CD8-positive, alpha-beta memory T cell (primary cell): ENCODE measurements at regions not wholly inside any gene's neighbourhood (a gene's known extent, or its start where the extent isn't known, plus 50 kb on each side); places are given as distances from the start of the nearest gene placed in this dataset.

Experiments
- CTCF ChIA-PET: fragments of 350-600 bp; sonication (Branson Sonifier 250); formaldehyde crosslinking; loops from one replicate; lab custom pipeline; 2021; ENCODE audit warnings: antibody characterized with exemption; lab: Charles Lee
- POLR2A ChIA-PET: fragments of 350-600 bp; sonication (Branson Sonifier 250); formaldehyde crosslinking; loops from one replicate; lab custom pipeline; 2021; ENCODE audit warnings: antibody characterized with exemption; lab: Charles Lee
- DNase-seq, 5 donors: peaks; one replicate each; pipeline versions ENCODE4 v3.0.0 to v3.0.0-alpha.2; 2020 to 2022; ENCODE audit warnings: mixed read lengths in 1 of 5
- H3K27ac ChIP-seq: one replicate; pipeline ENCODE4 v1.7.0; 2013; ENCODE audit warnings: low read depth, mild to moderate bottlenecking, low read length, moderate library complexity
- H3K27me3 ChIP-seq: 2 replicates; pipeline ENCODE4 v1.7.0; 2013; ENCODE audit warnings: low read length, mild to moderate bottlenecking; ENCODE audit not compliant: insufficient read depth, poor library complexity, severe bottlenecking
- H3K36me3 ChIP-seq: 2 replicates; pipeline ENCODE4 v1.7.0; 2013; ENCODE audit warnings: mild to moderate bottlenecking, low read length, moderate library complexity; ENCODE audit not compliant: insufficient read depth
- H3K4me1 ChIP-seq: 2 replicates; pipeline ENCODE4 v1.7.0; 2013; ENCODE audit warnings: mild to moderate bottlenecking, low read length, moderate library complexity; ENCODE audit not compliant: insufficient read depth
- H3K4me3 ChIP-seq: 2 replicates; pipeline ENCODE4 v1.7.0; 2013; ENCODE audit warnings: mild to moderate bottlenecking, low read length
- H3K9me3 ChIP-seq: 2 replicates; pipeline ENCODE4 v1.7.0; 2013; ENCODE audit warnings: mild to moderate bottlenecking, low read length
- H3K27ac Mint-ChIP-seq, 8 donors: one replicate each; pipeline ENCODE4 v1.8.0; 2020 to 2021; ENCODE audit warnings: mixed read lengths in 8 of 8, mild to moderate bottlenecking in 6 of 8, inconsistent platforms in 3 of 8, moderate library complexity in 3 of 8
- H3K27me3 Mint-ChIP-seq, 2 donors: one replicate each; pipeline ENCODE4 v1.8.0; 2020 to 2021; ENCODE audit warnings: mixed read lengths in 2 of 2, mild to moderate bottlenecking in 1 of 2, moderate library complexity in 1 of 2
- H3K36me3 Mint-ChIP-seq, 3 donors: one replicate each; pipeline ENCODE4 v1.8.0; 2020 to 2021; ENCODE audit warnings: mixed read lengths in 3 of 3, inconsistent platforms in 1 of 3, mild to moderate bottlenecking in 1 of 3
- H3K4me1 Mint-ChIP-seq, 3 donors: one replicate each; pipeline ENCODE4 v1.8.0; 2020 to 2021; ENCODE audit warnings: mixed read lengths in 3 of 3, inconsistent platforms in 1 of 3, mild to moderate bottlenecking in 1 of 3
- H3K4me3 Mint-ChIP-seq, 7 donors: one replicate each; pipeline ENCODE4 v1.8.0; 2020 to 2021; ENCODE audit warnings: mixed read lengths in 7 of 7, mild to moderate bottlenecking in 6 of 7, moderate library complexity in 4 of 7, inconsistent platforms in 2 of 7
- H3K9me3 Mint-ChIP-seq, 5 donors: one replicate each; pipeline ENCODE4 v1.8.0; 2020 to 2022; ENCODE audit warnings: mixed read lengths in 5 of 5, mild to moderate bottlenecking in 3 of 5, moderate library complexity in 2 of 5, inconsistent platforms in 1 of 5

GRCh38 chr2:145159676-145160075 lies 639.8 kb upstream of the ZEB2 start:
- CTCF ChIA-PET, result no interaction called here

GRCh38 chr2:145157741-145158591 lies 638.0 kb upstream of the ZEB2 start:
- H3K4me3 Mint-ChIP-seq, result no peak overlapping the region
- H3K36me3 ChIP-seq, result no peaks in the 10 kb centered on the region
- H3K36me3 Mint-ChIP-seq, result no peaks in the 10 kb centered on the region
- H3K27ac ChIP-seq, result no peak overlapping the region
- no peak overlapping the region for H3K27ac Mint-ChIP-seq
- no peaks in the 10 kb centered on the region for H3K27me3 ChIP-seq
- H3K9me3 ChIP-seq, result no peaks in the 10 kb centered on the region
- no peaks in the 10 kb centered on the region for H3K4me1 Mint-ChIP-seq
- no peak for DNase-seq
- H3K27me3 Mint-ChIP-seq, result peaks cover 4% of the 10 kb centered on the region in 2 donors
- H3K4me1 ChIP-seq, result no peaks in the 10 kb centered on the region
- ChIA-PET POLR2A (no interaction called here), CTCF (no interaction called here)
- no peak overlapping the region for H3K4me3 ChIP-seq
- H3K9me3 Mint-ChIP-seq, result peaks cover 1 to 5% (median 4%) of the 10 kb centered on the region in 5 donors

More at GRCh38 chr2:145159676-145160075, 639.8 kb upstream of the ZEB2 start:
- H3K9me3 Mint-ChIP-seq, result no peaks in the 10 kb centered on the region
- H3K36me3 ChIP-seq, result no peaks in the 10 kb centered on the region
- POLR2A ChIA-PET, result no interaction called here
- DNase-seq, result no peak
- no peak overlapping the region for H3K27ac Mint-ChIP-seq
- no peaks in the 10 kb centered on the region for H3K9me3 ChIP-seq
- peaks cover 4% of the 10 kb centered on the region in 2 donors for H3K27me3 Mint-ChIP-seq
- no peak overlapping the region for H3K4me3 ChIP-seq
- H3K27me3 ChIP-seq, result no peaks in the 10 kb centered on the region
- no peaks in the 10 kb centered on the region for H3K36me3 Mint-ChIP-seq
- H3K4me1 Mint-ChIP-seq, result no peaks in the 10 kb centered on the region
- H3K4me1 ChIP-seq, result no peaks in the 10 kb centered on the region
- H3K27ac ChIP-seq, result no peak overlapping the region
- no peak overlapping the region for H3K4me3 Mint-ChIP-seq

GRCh38 chr2:145157036-145157675 lies 637.2 kb upstream of the ZEB2 start:
- Histone ChIP-seq H3K9me3 (no peaks in the 10 kb centered on the region), H3K27ac (no peak overlapping the region), H3K4me1 (no peaks in the 10 kb centered on the region), H3K4me3 (no peak overlapping the region), H3K27me3 (no peaks in the 10 kb centered on the region), H3K36me3 (no peaks in the 10 kb centered on the region)
- peaks cover 5 to 8% (median 6%) of the 10 kb centered on the region in 5 donors for H3K9me3 Mint-ChIP-seq
- H3K27me3 Mint-ChIP-seq, result peaks cover under 1 to 4% of the 10 kb centered on the region in 2 donors
- H3K4me1 Mint-ChIP-seq, result no peaks in the 10 kb centered on the region
- H3K27ac Mint-ChIP-seq, result no peak overlapping the region
- no peak overlapping the region for H3K4me3 Mint-ChIP-seq
- POLR2A ChIA-PET, result no interaction called here
- no peak for DNase-seq
- H3K36me3 Mint-ChIP-seq, result no peaks in the 10 kb centered on the region
- CTCF ChIA-PET, result no interaction called here

- no peak for DNase-seq
- no peaks in the 10 kb centered on the region for H3K36me3 Mint-ChIP-seq
- CTCF ChIA-PET, result no interaction called here
- no peaks in the 10 kb centered on the region for H3K4me1 ChIP-seq
- H3K4me3 Mint-ChIP-seq, result no peak overlapping the region
- H3K9me3 Mint-ChIP-seq, result peaks cover 5 to 11% (median 7%) of the 10 kb centered on the region in 5 donors
- no peak overlapping the region for H3K4me3 ChIP-seq
- peaks cover 0 to 4% of the 10 kb centered on the region in 2 donors for H3K27me3 Mint-ChIP-seq
- no peak overlapping the region for H3K27ac ChIP-seq
- H3K9me3 ChIP-seq, result no peaks in the 10 kb centered on the region
- H3K27ac Mint-ChIP-seq, result peak overlapping the region in 1 of 8 donors; percentile 11
- POLR2A ChIA-PET, result no interaction called here
- H3K4me1 Mint-ChIP-seq, result no peaks in the 10 kb centered on the region
- no peaks in the 10 kb centered on the region for H3K36me3 ChIP-seq
- no peaks in the 10 kb centered on the region for H3K27me3 ChIP-seq
Observed at GRCh38 chr2:145156199-145156598, 636.3 kb upstream of the ZEB2 start.

- ChIA-PET POLR2A (no interaction called here), CTCF (no interaction called here)
- DNase-seq, result no peak
- Histone ChIP-seq H3K9me3 (no peaks in the 10 kb centered on the region), H3K4me3 (no peak overlapping the region), H3K4me1 (no peaks in the 10 kb centered on the region), H3K27ac (no peak overlapping the region), H3K27me3 (no peaks in the 10 kb centered on the region), H3K36me3 (no peaks in the 10 kb centered on the region)
- Mint-ChIP-seq H3K27me3 (peaks cover 0 to 4% of the 10 kb centered on the region in 2 donors), H3K27ac (no peak overlapping the region), H3K4me3 (no peak overlapping the region), H3K4me1 (no peaks in the 10 kb centered on the region), H3K9me3 (peaks cover 5 to 11% (median 7%) of the 10 kb centered on the region in 5 donors), H3K36me3 (no peaks in the 10 kb centered on the region)
Observed at GRCh38 chr2:145155196-145155595, 635.3 kb upstream of the ZEB2 start.

GRCh38 chr2:145154731-145155130 lies 634.8 kb upstream of the ZEB2 start:
- POLR2A ChIA-PET, result no interaction called here
- CTCF ChIA-PET, result no interaction called here
- peaks cover under 1% of the 10 kb centered on the region in 2 donors for H3K27me3 Mint-ChIP-seq

GRCh38 chr2:145146691-145147090 lies 626.8 kb upstream of the ZEB2 start:
- Mint-ChIP-seq H3K27ac (no peak overlapping the region), H3K27me3 (peaks cover 0 to 2% of the 10 kb centered on the region in 2 donors), H3K9me3 (peaks cover 0 to 3% (median 0%) of the 10 kb centered on the region in 5 donors), H3K4me1 (no peaks in the 10 kb centered on the region), H3K36me3 (no peaks in the 10 kb centered on the region), H3K4me3 (no peak overlapping the region)
- ChIA-PET CTCF (no interaction called here), POLR2A (no interaction called here)
- Histone ChIP-seq H3K27me3 (no peaks in the 10 kb centered on the region), H3K27ac (no peak overlapping the region), H3K36me3 (no peaks in the 10 kb centered on the region), H3K4me3 (no peak overlapping the region), H3K9me3 (no peaks in the 10 kb centered on the region), H3K4me1 (no peaks in the 10 kb centered on the region)
- DNase-seq, result no peak

More at GRCh38 chr2:145154731-145155130, 634.8 kb upstream of the ZEB2 start:
- H3K36me3 ChIP-seq, result no peaks in the 10 kb centered on the region
- Mint-ChIP-seq H3K36me3 (no peaks in the 10 kb centered on the region), H3K4me3 (no peak overlapping the region), H3K9me3 (peaks cover 5 to 11% (median 7%) of the 10 kb centered on the region in 5 donors), H3K4me1 (no peaks in the 10 kb centered on the region), H3K27ac (peak overlapping the region in 1 of 8 donors; percentile 64)
- no peak overlapping the region for H3K27ac ChIP-seq
- no peaks in the 10 kb centered on the region for H3K9me3 ChIP-seq
- no peaks in the 10 kb centered on the region for H3K4me1 ChIP-seq
- no peak for DNase-seq
- H3K4me3 ChIP-seq, result no peak overlapping the region
- no peaks in the 10 kb centered on the region for H3K27me3 ChIP-seq

- H3K27me3 Mint-ChIP-seq, result no peaks in the 10 kb centered on the region
- no peaks in the 10 kb centered on the region for H3K27me3 ChIP-seq
- H3K27ac ChIP-seq, result no peak overlapping the region
- no peak overlapping the region for H3K4me3 ChIP-seq
- H3K27ac Mint-ChIP-seq, result no peak overlapping the region
- DNase-seq, result no peak
- ChIA-PET CTCF (no interaction called here), POLR2A (no interaction called here)
- H3K4me1 ChIP-seq, result no peaks in the 10 kb centered on the region
- H3K9me3 Mint-ChIP-seq, result no peaks in the 10 kb centered on the region
- H3K9me3 ChIP-seq, result no peaks in the 10 kb centered on the region
- no peaks in the 10 kb centered on the region for H3K36me3 Mint-ChIP-seq
- no peaks in the 10 kb centered on the region for H3K36me3 ChIP-seq
- H3K4me3 Mint-ChIP-seq, result no peak overlapping the region
- H3K4me1 Mint-ChIP-seq, result no peaks in the 10 kb centered on the region
Observed at GRCh38 chr2:145144131-145144728, 624.3 kb upstream of the ZEB2 start.
